ENCODE measurements at regions not wholly inside any gene's neighbourhood (a gene's known extent, or its start where the extent isn't known, plus 50 kb on each side); places are given as distances from the start of the nearest gene placed in this dataset.

DNA sequence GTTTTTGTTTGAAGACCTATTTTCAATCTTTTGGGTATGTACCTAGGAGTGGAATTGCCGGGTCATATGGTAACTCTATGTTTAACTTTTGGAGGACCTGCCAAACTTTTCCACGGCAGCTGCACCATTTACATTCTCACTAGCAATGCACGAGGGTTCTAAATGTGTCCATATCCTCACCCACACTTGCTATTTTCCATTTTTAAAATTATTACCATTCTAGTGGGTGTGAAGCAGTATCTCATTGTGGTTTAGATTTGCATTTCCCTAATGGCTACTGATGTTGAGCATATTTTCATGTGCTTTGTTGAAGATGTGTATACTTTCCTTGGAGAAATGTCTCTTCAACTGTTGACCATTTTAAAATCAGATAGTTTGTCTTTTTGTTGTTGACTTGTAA is 60.3 kb upstream of the HAPSTR1 start:
- in situ Hi-C loops (cut with MboI; ENCODE audit: low pct_ligation_motif_present in 1 of 4, low pct_unique_long_range_greater_than_20kb in 1 of 4, low sequenced_read_pairs in 3 of 4): no loop called here
- no peak for DNase-seq

GRCh38 chr16:9033125-9033830 is 58.2 kb upstream of the HAPSTR1 start:
- 79% methylated on average over 10 of the region's 11 CpGs; no CpG with 5 or more reads in 1 of the 2 donors for WGBS, 2 donors (ENCODE audit: low coverage in 1 of 2)
- Histone ChIP-seq H3K36me3 (no peaks in the 10 kb centered on the region), H3K9me3 (no peaks in the 10 kb centered on the region), H3K4me1 (no peaks in the 10 kb centered on the region), H3K4me3 (no peak overlapping the region), H3K27me3 (no peaks in the 10 kb centered on the region), H3K27ac (no peak overlapping the region)
- in situ Hi-C loops (cut with MboI; ENCODE audit: low pct_ligation_motif_present in 1 of 4, low pct_unique_long_range_greater_than_20kb in 1 of 4, low sequenced_read_pairs in 3 of 4): no loop called here
- peak; percentile 59 for DNase-seq
- intact Hi-C loops (cut with DNase I; ENCODE audit: low total_unique reads): no loop called here
- peak; percentile 27 to 58 (median 41) for TF ChIP-seq CTCF (IDR thresholded peaks at IDR 0.05)
- no peak for TF ChIP-seq POLR2A (IDR thresholded peaks at IDR 0.05)

More for the DNA sequence above, 60.3 kb upstream of the HAPSTR1 start:
- Histone ChIP-seq H3K9me3 (no peaks in the 10 kb centered on the region), H3K36me3 (no peaks in the 10 kb centered on the region), H3K4me1 (no peaks in the 10 kb centered on the region), H3K4me3 (no peak overlapping the region), H3K27ac (no peak overlapping the region), H3K27me3 (no peaks in the 10 kb centered on the region)
- WGBS, 2 donors (ENCODE audit: low coverage in 1 of 2): 68 to 80% methylated on average over 3 of the region's 3 CpGs
- no peak for TF ChIP-seq POLR2AphosphoS5 (IDR thresholded peaks at IDR 0.05)
- intact Hi-C loops (cut with DNase I; ENCODE audit: low total_unique reads): no loop called here

GRCh38 chr16:9034056-9034455 is 57.4 kb upstream of the HAPSTR1 start:
- DNase-seq: no peak
- H3K27ac ChIP-seq: no peak overlapping the region
- no peaks in the 10 kb centered on the region for H3K9me3 ChIP-seq
- H3K27me3 ChIP-seq: no peaks in the 10 kb centered on the region
- H3K36me3 ChIP-seq: no peaks in the 10 kb centered on the region
- intact Hi-C loops (cut with DNase I; ENCODE audit: low total_unique reads) (no loop called here), in situ Hi-C loops (cut with MboI; ENCODE audit: low pct_ligation_motif_present in 1 of 4, low pct_unique_long_range_greater_than_20kb in 1 of 4, low sequenced_read_pairs in 3 of 4) (no loop called here)
- WGBS, 2 donors (ENCODE audit: low coverage in 1 of 2): 65 to 76% methylated on average over 7 to 8 of the region's 8 CpGs
- H3K4me1 ChIP-seq: no peaks in the 10 kb centered on the region
- no peak for TF ChIP-seq POLR2AphosphoS5 (IDR thresholded peaks at IDR 0.05)
- no peak for TF ChIP-seq POLR2A (IDR thresholded peaks at IDR 0.05)
- no peak for TF ChIP-seq CTCF (IDR thresholded peaks at IDR 0.05)
- no peak for TF ChIP-seq EP300 (IDR thresholded peaks at IDR 0.05; ENCODE audit: low read depth)
- no peak overlapping the region for H3K4me3 ChIP-seq

DNA sequence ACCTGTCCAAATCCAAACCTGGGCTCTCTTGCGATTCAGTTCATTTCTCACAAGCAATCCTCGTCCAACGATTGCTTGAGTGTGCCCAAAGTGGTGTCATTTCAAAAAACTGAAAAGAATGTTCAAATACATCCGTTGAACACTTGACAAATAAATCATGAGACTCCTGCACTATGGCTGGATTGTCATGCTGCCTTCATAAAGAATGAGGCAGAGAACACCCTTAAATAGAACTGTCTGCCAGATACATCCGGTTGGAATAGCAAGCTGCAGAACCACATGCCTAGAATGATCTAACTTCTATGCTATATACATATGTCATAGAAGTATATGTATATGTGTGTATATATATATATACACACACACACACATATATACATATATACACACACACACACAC is 55.4 kb upstream of the HAPSTR1 start:
- no peak for TF ChIP-seq POLR2A (IDR thresholded peaks at IDR 0.05)
- TF ChIP-seq POLR2AphosphoS5 (IDR thresholded peaks at IDR 0.05): no peak
- TF ChIP-seq EP300 (IDR thresholded peaks at IDR 0.05; ENCODE audit: low read depth): no peak
- no peak for TF ChIP-seq CTCF (IDR thresholded peaks at IDR 0.05)
- no peaks in the 10 kb centered on the region for H3K4me1 ChIP-seq
- H3K4me3 ChIP-seq: no peak overlapping the region
- H3K36me3 ChIP-seq: no peaks in the 10 kb centered on the region
- H3K27ac ChIP-seq: no peak overlapping the region
- in situ Hi-C loops (cut with MboI; ENCODE audit: low pct_ligation_motif_present in 1 of 4, low pct_unique_long_range_greater_than_20kb in 1 of 4, low sequenced_read_pairs in 3 of 4): no loop called here
- no peaks in the 10 kb centered on the region for H3K27me3 ChIP-seq
- 78 to 85% methylated on average over 4 to 5 of the region's 5 CpGs for WGBS, 2 donors (ENCODE audit: low coverage in 1 of 2)
- DNase-seq: no peak
- intact Hi-C loops (cut with DNase I; ENCODE audit: low total_unique reads): no loop called here
- H3K9me3 ChIP-seq: no peaks in the 10 kb centered on the region

- no peaks in the 10 kb centered on the region for H3K27me3 ChIP-seq
- TF ChIP-seq EP300 (IDR thresholded peaks at IDR 0.05; ENCODE audit: low read depth) (no peak), POLR2AphosphoS5 (IDR thresholded peaks at IDR 0.05) (no peak), POLR2A (IDR thresholded peaks at IDR 0.05) (no peak), CTCF (IDR thresholded peaks at IDR 0.05) (no peak)
- H3K4me3 ChIP-seq: no peak overlapping the region
- DNase-seq: no peak
- H3K27ac ChIP-seq: no peak overlapping the region
- no peaks in the 10 kb centered on the region for H3K36me3 ChIP-seq
- in situ Hi-C loops (cut with MboI; ENCODE audit: low pct_ligation_motif_present in 1 of 4, low pct_unique_long_range_greater_than_20kb in 1 of 4, low sequenced_read_pairs in 3 of 4) (no loop called here), intact Hi-C loops (cut with DNase I; ENCODE audit: low total_unique reads) (no loop called here)
- no peaks in the 10 kb centered on the region for H3K9me3 ChIP-seq
- H3K4me1 ChIP-seq: no peaks in the 10 kb centered on the region
- 55 to 75% methylated on average over 4 of the region's 4 CpGs for WGBS, 2 donors (ENCODE audit: low coverage in 1 of 2)
Measured at GRCh38 chr16:9039210-9039609, 52.2 kb upstream of the HAPSTR1 start.

Data from transverse colon (tissue), 4 donors.